NCI-H2081 treated with DMSO at 0.1 percent for 48 hours (cell line): ENCODE measurements at regions not wholly inside any gene's neighbourhood (a gene's known extent, or its start where the extent isn't known, plus 50 kb on each side); places are given as distances from the start of the nearest gene placed in this dataset.

Source experiments
- DNase-seq: peaks from one replicate; lab custom pipeline; 2025; lab: John Stamatoyannopoulos, UW

DNA sequence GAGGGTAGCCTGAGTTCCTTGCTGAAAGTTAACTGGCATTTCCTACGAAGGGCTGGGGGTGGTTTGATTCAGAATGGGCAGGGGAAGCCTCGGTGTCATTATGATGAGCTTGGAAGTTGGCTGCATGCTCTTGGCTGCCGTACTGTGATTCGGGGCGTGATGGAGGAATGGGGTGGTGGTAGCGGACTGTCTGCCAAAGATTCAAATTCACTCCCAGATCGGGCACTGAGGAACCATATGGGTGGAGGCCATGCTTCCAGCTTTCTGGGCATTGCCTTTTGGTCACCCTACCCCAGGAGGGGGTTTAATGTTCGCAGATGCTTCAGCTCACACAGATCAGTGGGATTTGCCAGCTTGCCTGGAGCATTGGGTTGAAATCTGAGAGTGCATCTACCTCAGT is 492.8 kb upstream of the EEF2KMT start:
- DNase-seq: no peak

DNA sequence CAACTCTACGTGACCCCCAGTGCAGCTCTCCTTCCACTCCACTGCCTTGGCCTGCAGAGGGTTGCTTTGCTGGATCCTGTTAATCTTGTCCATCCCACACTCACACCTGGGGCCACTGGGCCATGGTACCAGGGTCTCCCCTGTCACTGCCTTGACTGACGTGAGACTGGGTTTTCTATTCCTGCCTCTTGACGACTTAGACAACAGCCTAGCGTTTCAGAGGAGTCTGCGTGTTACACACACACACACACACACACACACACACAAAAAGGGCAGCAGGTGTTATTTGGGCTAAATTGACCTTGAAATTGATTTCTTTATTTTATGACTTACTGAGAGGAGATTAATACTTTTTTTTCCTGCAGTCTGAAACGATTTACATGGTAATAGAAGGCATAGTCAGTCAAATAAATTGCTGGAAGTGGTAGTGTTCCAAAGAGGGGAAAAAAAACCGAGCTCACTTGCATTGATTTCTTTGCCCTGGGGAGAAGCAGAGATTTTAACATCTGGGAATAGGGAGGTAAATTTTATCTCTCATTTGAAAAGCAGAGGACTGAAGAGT is 492.3 kb upstream of the EEF2KMT start:
- no peak for DNase-seq

DNA sequence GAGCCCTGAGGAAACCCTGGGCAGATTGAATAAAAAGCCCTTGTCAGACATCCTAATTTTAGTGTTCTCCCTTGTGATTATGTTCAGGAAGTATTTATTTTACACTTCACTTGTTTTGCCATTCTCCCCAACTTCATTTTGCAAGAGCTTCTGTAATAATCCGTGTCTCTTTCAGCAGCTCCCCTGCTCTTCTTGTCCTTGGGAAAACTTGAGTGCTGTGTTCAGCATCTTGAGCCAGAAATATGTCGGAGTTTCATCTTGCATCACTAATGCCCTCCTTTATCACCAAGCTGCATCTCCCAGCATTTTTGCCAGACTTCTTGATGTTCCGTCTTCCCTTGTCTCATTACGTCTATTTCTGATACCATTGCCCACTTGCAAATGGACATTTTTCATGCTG is 486.5 kb upstream of the EEF2KMT start:
- no peak for DNase-seq

- no peak for DNase-seq
Observed at GRCh38 chr16:5582529-5582928, 484.9 kb upstream of the EEF2KMT start.

DNA sequence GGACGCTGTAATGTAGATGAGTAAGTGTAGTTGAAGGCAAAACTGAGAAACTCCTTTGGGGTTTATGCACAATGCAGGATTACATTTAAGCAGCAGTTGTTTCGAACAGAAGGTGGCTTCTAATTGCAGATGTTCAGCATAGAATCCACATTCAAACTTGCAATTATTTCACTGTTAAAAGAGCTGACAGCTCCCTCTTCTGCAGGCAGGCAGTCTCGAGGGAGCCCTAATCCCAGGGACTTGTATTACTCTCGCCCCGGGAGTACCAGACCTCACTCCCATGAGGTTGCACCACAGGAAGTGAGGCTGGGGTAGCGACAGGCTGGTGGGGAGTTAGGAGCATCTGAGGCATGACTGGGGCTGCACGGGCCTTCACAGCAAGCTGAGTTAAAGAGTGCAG is 484.3 kb upstream of the EEF2KMT start:
- DNase-seq: no peak

- DNase-seq: no peak
Observed at GRCh38 chr16:5581428-5581827, 483.8 kb upstream of the EEF2KMT start.

- DNase-seq: no peak
Observed at GRCh38 chr16:5580772-5581171, 483.2 kb upstream of the EEF2KMT start.

DNA sequence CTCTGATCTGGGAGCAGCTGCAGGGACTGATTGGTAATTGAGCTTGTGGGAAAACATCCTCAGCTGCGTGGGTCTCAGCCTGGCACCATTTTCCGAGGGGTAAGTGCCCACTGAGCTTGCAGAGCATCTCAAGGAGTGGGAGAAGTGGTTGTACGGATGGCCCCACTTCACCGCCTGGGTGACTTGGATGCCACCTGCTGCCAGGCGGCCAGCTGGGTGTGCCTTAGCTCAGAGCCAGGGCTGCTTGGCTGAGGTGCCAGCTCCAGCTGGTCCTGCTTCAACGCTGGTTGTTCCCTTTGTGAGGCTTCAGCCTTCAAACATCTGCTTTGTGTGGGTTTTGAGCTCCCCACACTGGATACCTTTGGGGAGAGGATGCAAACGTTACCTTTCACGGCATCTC is 482.7 kb upstream of the EEF2KMT start:
- no peak for DNase-seq

DNA sequence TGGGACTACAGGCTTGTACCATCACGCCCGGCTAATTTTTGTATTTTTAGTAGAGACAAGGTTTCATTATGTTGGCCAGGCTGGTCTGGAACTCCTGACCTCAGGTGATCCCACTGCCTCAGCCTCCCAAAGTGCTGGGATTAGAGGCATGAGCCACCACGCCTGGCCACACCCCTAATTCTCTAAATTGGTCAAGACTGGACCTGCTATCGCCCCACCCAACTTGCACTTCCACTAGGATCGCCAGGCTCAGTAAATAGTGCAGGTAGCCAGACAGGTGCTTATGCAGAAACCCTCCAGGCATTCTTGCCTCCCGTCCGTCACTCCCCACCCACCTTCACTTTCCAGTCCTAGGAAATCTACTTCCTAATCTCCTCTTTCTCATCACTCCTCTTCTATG is 481.4 kb upstream of the EEF2KMT start:
- no peak for DNase-seq

- no peak for DNase-seq
Observed at GRCh38 chr16:5577463-5577862, 479.9 kb upstream of the EEF2KMT start.

DNA sequence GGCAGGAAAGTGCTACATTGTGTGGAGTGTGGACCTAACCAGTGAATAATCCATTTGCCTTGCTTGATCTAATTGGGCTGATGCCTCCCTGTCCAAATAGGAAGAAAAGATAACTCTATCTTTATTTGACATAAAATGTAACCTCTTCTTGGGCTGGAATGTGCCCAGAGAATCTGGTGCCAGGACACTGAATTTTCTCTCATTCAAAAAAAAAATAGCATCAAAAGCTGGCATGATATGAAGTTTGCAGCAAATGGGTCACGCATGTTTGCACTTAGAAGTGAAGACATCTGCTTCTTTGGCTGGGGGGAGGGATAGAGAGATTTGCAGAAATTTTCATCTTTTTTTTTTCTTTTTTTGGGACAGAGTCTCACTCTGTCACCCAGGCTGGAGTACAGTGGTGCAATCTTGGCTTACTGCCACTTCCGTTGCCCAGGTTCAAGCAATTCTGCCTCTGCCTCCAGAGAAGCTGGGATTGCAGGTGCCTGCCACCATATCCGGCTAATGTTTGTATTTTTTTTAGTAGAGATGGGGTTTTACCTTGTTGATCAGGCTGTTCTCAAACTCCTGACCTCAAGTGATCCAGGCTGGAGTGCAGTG is 478.2 kb upstream of the EEF2KMT start:
- no peak for DNase-seq

- no peak for DNase-seq
Observed at GRCh38 chr16:5575121-5575520, 477.5 kb upstream of the EEF2KMT start.

DNA sequence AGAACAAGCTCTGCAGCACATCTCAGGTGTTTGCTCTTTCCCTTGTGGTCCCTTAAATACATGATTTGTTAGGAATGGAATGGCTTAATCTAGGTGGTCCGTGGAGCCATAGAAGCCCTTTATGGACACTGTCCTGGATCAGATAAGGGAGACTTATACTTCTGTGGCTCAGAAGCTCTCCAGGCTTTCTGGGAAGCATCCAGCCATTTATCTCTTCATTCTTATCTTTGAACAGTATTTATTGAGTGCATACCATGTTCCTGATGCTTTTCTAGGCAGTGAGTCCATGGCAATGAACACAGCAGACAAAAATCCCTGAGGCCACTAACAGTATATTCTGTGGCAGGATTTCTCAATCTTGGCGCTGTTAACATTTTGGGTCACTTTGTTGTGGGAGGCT is 474.5 kb upstream of the EEF2KMT start:
- no peak for DNase-seq

DNA sequence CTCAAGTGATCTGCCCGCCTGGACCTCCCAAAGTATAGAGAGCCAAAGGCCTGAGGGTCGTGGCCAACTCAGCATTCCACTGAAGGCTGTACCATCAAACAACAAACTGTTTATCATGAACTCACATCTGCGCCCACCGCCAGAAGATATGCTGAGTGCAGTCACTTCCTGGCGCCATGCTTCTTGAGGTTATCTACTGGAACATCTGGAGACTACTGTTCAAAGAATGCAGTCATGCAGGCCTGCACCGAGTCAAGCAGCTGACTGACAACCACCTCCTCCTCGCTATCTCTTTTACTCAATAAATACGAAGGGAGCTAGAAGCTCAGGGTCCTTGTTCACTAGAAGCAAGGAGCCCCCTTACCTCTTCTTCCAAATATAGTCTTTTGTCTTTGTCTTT is 473.9 kb upstream of the EEF2KMT start:
- DNase-seq: no peak

DNA sequence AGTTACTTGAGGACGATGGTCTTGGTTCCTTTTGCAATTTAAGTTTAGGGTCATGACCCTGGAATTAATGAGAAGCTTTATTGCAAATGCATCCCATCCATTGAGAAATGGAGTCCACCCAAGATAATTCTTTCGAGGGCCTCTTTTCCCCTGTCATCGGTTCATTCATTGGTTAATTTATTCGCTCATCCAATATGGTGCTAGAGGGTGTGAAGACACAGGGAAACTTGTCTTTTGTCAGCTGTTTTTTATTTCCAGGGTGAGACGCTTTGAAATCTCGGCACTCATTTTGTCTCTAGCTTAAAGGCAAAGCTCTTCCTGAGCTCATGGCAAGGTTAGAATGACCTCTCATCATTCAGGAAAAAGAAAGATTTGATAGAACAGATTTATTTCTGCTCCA is 464.2 kb upstream of the EEF2KMT start:
- DNase-seq: no peak

- DNase-seq: no peak
Observed at GRCh38 chr16:5560084-5560483, 462.5 kb upstream of the EEF2KMT start.

GRCh38 chr16:5557966-5558365 is 460.4 kb upstream of the EEF2KMT start:
- DNase-seq: no peak

- DNase-seq: no peak
Observed at GRCh38 chr16:5557448-5557847, 459.9 kb upstream of the EEF2KMT start.

- no peak for DNase-seq
Observed at GRCh38 chr16:5556158-5556810, 458.7 kb upstream of the EEF2KMT start.

DNA sequence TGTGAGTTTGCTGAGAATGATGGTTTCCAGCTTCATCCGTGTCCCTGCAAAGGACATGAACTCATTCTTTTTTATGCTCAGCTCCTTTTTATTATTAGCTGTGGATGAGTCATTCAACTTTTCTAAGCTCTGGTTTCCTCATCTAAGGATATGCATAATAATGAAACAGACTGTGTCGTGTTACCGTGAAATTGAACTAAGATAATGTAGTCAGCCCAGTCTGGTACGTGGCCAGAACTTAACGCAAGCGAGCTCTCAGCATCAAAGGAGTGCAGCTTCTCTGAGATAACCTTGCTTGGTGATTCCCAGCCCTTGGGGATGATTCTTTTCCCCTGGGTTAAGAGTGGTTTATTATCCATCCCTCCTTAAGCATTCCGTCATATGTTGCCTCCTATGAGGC is 454.3 kb upstream of the EEF2KMT start:
- DNase-seq: no peak

DNA sequence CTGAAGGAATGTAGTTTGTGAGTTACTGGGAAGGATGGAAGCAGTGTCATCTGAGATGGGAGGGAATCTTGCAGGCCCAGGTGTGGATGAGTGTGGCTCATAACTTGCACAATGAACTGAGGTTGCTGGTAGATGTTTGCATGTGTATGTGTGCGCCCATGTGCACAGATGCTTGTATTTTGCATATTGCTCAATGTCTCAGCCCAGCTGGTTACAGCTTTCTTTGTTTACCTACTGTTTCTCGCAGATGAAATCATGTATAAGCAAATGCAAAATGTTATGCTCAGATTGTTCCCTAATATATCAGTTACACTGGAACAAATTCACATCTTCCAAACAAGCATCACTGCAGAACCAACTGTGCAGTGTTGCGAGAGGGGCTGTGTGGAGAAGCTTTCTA is 452.2 kb upstream of the EEF2KMT start:
- DNase-seq: no peak

GRCh38 chr16:5541356-5541755 is 443.8 kb upstream of the EEF2KMT start:
- DNase-seq: no peak

GRCh38 chr16:5537347-5537746 is 439.8 kb upstream of the EEF2KMT start:
- no peak for DNase-seq

- no peak for DNase-seq
Observed at GRCh38 chr16:5533321-5533888, 435.8 kb upstream of the EEF2KMT start.
